HG02759 (cell line): ENCODE measurements at regions not wholly inside any gene's neighbourhood (a gene's known extent, or its start where the extent isn't known, plus 50 kb on each side); places are given as distances from the start of the nearest gene placed in this dataset.

ENCODE experiments used
- ATAC-seq: cut with Tn5 transposase; IDR thresholded peaks from one replicate; pipeline ENCODE4 v1.9.1; 2021; ENCODE audit warnings: mild to moderate bottlenecking, moderate library complexity; ENCODE audit not compliant: unreplicated experiment

GRCh38 chrX:120819126-120819525 is 56.5 kb downstream of the CT47B1 start:
- ATAC-seq, result no peak

- ATAC-seq, result no peak
These were observed 61.7 kb downstream of the CT47B1 start for GRCh38 chrX:120813982-120814381.

- ATAC-seq, result no peak
These were observed 74.2 kb downstream of the CT47B1 start for GRCh38 chrX:120801426-120801825.

- ATAC-seq, result no peak
These were observed 78.3 kb downstream of the CT47B1 start for GRCh38 chrX:120797188-120797851.

GRCh38 chrX:120795301-120795700 is 80.4 kb downstream of the CT47B1 start:
- no peak for ATAC-seq

- ATAC-seq, result no peak
These were observed 81.1 kb downstream of the CT47B1 start for GRCh38 chrX:120794525-120794975.

GRCh38 chrX:120793098-120793497 is 82.6 kb downstream of the CT47B1 start:
- no peak for ATAC-seq

GRCh38 chrX:120791013-120791643 is 84.5 kb downstream of the CT47B1 start:
- no peak for ATAC-seq

GRCh38 chrX:120790552-120790951 is 85.1 kb downstream of the CT47B1 start:
- ATAC-seq, result no peak

- ATAC-seq, result peak; percentile 73
These were observed 85.5 kb downstream of the CT47B1 start for GRCh38 chrX:120790118-120790517.

- ATAC-seq, result no peak
These were observed 94.3 kb downstream of the CT47B1 start for GRCh38 chrX:120781403-120781802.

GRCh38 chrX:120775959-120776358 is 99.7 kb downstream of the CT47B1 start:
- no peak for ATAC-seq

GRCh38 chrX:120774606-120775005 is 101.1 kb downstream of the CT47B1 start:
- no peak for ATAC-seq

GRCh38 chrX:120773801-120774200 is 101.9 kb downstream of the CT47B1 start:
- ATAC-seq, result no peak

GRCh38 chrX:120769576-120770341 is 105.9 kb downstream of the CT47B1 start:
- peak; percentile 47 for ATAC-seq

GRCh38 chrX:120768681-120769080 is 107.0 kb downstream of the CT47B1 start:
- ATAC-seq, result no peak

- ATAC-seq, result no peak
These were observed 107.4 kb downstream of the CT47B1 start for GRCh38 chrX:120768254-120768653.

- ATAC-seq, result no peak
These were observed 112.4 kb downstream of the CT47B1 start for GRCh38 chrX:120763269-120763668.

GRCh38 chrX:120761810-120762209 is 113.9 kb downstream of the CT47B1 start:
- no peak for ATAC-seq

- ATAC-seq, result no peak
These were observed 116.0 kb downstream of the CT47B1 start for GRCh38 chrX:120759685-120760084.

- ATAC-seq, result peak; percentile 68
These were observed 120.4 kb downstream of the CT47B1 start for GRCh38 chrX:120755066-120755846.
